NCI-H187 treated with DMSO at 0.1 percent for 48 hours (cell line): ENCODE measurements at regions not wholly inside any gene's neighbourhood (a gene's known extent, or its start where the extent isn't known, plus 50 kb on each side); places are given as distances from the start of the nearest gene placed in this dataset.
"Not testable (repeated sequence)": the region's sequence is repeated elsewhere in the genome, so short reads cannot be mapped to it uniquely, and the experiment has no call there.

Experiments used
- DNase-seq: peaks from one replicate; lab custom pipeline; 2025; lab: John Stamatoyannopoulos, UW

DNA sequence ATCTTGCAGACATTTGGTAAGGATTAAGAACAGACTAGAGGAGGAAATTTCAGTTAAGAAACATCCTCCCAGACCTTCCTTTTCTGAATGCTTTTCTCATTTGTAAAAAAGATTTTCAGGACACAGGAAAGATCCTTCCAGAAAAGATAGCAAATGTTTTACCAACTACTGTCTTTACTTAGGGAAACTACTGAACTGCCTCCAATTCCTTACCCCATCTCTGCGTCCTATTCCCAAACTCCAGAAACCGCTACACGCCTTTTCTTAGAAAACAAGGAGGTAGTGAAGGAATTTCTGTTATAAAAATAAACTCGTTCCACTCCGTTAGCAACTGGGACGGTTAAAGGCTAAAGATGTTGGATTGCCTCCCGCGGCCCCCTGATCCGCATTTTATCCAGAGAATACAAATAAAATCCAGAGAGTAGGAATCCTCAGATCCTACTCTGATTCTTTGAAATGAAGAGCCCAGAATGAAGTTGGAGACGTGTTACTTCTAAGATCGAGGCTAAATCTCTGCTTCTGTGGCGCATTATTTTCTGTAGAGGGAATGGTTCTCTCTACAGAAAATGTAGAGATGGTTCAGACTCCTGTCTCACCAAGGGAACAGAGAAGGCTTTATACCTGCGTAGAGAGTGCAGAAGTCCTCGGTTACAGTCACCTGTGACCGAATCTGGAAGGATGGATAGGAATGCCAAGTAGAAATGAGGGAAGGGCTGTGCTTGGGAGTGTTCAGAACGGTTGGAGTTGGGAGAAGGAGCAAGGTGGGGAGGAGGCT is 133.0 kb downstream of the GPX5 start:
- DNase-seq: no peak

DNA sequence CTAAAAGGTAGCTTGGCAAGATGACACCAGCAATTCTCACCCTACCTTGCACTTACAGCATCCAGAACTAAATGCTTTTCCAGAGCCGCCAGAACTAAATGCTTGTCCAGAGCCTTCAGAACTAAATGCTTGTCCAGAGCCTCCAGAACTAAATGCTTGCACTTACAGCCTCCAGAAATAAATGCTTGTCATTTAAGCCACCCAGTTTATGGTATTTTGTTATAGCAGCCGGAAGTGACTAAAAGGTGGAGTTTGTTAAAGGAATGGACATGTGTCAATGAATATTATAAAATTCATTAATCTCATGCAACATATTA is 133.5 kb downstream of the GPX5 start:
- no peak for DNase-seq

DNA sequence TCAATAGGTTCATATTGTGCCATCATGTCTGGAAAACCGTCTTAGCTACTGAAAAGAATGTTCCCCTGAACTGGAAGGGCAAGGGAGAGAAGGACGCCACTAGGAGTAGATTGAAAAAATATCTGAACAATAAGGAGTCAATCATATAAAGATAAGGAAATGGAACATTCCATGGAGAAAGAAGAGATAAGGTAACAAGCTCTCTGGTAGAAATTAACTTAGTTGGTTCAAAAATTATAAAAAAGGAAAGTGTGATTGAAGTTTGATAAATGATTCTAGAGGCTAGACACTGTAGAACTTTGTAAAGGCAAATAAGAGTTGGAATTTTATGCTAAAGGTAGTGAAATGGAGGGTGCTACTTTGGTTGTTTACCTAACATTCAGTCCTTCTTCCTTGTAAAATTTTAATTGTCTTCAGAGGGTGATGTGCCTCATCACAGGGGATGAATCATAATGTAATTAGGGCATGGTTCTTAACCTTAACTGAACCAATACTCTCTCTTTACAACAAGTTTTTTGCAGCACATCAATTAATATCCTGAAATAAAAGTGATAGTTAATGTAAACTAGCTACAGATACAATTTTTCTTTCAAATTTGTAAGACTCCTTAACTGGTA is 135.5 kb downstream of the GPX5 start:
- DNase-seq: no peak

DNA sequence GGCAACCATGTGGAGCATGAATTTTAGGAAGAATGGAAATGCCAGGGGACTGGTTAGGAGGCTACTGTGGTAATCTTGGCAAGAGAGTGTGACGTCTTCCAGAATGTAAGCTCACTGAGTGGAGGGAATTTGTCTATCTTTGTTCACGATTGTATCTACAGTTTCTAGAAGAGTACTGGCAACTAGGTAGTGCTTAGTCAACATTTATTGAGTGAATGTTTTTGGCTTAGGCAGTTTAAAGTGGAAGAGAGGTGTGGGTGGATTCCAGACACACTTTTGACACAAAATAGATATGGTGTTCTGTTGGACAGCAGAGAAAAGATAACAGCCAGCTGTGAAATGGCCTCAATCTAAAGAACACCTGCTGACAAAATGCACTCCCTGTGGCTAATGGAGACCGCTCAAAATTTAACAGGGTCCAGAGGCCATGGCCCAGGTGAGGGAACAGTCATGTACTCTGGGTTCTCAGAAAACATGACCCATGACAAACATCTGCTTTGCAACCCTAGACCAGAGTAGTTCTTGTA is 139.3 kb downstream of the GPX5 start:
- DNase-seq: no peak

DNA sequence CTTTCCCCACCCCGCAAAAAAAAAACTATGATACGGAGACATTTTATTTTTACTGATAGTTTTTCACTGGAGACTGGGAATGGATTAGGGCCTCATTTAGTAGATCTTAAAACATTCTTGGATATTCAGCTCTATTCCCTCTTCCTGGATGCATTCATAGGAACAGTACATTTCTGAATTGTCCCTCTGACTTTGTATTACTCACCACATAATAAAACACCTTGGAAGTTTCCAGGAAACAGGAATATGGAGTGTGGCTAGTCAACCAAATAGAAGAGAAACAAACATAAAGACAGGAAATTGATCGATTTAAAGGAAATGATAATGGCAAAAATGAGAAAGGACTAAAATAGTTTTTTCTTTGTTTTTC is 147.7 kb downstream of the GPX5 start:
- no peak for DNase-seq

DNA sequence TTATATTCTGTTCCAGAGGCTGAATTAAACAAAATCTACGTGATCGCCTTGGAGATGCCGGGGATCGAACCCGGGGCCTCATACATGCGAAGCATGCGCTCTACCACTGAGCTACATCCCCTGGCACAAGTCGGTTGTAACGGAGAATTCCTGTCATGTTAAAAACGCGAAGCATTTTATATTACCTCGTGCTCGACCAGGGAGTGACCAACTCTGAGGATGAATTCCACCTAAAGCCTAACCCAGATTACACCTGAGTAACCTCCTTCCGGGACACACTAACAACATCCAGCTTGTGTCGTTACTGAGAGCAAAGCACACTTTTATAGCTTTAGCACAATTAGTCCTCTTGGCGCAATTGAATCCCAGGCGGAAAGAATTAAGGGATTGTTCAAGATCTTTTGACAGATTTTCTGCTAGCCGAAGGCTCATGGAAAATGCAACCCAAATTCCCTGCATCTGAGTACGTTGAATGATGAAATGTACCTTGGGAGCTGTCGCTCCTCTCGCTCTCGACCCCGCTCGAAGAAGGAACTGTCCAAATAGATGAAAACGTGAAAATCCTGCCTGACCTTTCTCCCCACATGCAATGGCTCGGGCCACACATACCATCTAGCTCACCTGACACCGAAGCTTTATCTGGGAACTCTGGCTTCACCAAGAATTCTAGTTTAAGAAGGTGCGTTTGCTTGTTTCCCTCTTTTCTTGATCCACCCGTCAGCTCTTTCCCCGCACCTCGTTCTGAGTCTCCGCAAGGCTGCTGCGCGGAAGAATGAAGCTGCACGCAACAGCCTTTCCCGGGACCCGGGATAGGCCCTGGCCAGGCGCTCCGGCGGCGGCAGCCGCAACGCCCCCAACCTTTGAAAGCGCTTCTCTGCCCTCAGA is 148.3 kb downstream of the GPX5 start:
- DNase-seq: no peak

DNA sequence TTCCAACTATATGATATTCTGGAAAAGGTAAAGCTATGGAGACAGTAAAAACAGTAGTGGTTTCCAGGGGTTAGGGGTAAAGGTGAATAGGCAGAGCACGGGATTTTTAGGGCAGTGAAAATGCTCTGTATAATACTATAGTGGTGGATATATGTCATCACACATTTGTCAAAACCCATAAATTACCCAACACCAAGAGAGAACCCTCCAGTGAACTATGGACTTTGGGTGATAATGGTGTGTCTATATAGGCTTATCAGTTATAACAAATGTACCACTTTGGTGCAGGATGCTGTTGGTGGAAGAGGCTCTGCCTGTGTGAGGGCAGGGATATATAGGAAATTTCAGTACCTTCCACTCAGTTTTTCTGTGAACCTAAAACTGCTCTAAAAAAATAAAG is 149.9 kb downstream of the GPX5 start:
- DNase-seq: no peak

DNA sequence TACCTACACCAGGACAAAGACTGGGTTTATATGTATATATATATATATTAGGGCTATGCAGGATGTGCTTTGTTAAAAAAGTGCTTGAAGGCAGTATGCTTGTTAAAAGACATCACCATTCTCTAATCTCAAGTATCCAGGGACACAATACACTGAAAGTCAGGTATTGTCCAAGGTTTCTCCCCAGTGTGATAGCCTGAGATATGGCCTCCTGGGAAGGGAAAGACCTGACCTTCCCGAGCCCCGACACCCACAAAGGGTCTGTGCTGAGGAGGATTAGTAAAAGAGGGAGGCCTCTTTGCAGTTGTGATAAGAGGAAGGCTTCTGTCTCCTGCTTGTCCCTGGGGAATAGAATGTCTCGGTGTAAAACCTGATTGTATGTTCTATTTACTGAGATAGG is 156.9 kb downstream of the GPX5 start:
- DNase-seq: no peak

DNA sequence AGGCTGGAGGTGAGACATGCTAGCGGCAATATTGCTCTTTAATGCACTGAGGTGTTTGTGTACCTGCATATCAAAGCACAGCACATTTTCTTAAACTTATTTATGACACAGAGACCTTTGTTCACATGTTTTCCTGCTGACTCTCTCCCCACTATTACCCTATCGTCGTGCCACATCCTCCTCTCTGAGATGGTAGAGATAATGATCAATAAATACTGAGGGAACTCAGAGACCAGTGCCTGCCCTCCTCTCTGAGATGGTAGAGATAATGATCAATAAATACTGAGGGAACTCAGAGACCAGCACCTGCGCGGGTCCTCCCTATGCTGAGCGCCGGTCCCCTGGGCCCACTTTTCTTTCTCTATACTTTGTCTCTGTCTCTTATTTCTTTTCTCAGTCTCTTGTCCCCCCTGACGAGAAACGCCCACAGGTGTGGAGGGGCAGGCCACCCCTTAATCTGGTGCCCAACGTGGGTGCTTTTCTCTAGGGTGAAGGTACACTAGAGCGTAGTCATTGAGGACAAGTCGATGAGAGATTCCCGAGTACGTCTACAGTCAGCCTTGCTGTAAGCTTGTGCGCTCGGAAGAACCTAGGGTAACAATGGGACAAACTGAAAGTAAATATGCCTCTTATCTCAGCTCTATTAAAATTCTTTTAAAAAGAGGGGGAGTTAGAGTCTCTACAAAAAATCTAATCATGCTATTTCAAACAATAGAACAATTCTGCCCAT is 157.4 kb downstream of the GPX5 start:
- not testable (repeated sequence) for DNase-seq

DNA sequence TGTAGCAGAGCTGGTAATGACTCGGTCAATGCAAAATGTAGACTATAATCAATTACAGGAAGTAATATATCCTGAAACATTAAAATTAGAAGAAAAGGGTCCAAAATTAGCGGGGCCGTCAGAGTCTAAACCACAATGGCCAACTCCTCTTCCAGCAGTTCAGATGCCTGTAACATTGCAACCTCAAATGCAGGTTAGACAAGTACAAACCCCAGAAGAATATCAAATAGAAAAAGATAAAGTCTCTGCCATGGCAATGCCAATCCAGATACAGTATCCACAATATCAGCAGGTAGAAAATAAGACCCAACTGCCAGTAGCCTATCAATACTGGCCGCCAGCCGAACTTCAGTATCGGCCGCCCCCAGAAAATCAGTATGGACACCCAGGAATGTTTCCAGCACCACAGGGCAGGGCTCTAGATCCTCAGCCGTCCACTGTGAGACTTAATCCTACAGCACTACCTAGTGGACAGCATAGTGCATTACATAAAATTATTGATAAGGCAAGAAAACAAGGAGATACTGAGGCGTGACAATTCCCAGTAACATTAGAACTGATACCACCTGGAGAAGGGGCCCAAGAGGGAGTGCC is 158.4 kb downstream of the GPX5 start:
- DNase-seq: no peak

DNA sequence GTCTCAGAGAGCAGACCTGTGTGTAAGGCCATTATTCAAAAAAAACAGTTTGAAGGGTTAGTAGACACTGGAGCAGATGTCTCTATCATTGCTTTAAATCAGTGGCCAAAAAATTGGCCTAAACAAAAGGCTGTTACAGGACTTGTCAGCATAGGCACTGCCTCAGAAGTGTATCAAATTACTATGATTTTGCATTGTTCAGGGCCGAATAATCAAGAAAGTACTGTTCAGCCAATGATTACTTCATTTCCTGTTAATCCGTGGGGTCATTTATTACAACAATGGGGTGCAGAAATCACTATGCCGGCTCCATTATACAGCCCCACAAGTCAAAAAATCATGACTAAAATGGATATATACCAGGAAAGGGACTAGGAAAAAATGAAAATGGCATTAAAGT is 160.3 kb downstream of the GPX5 start:
- not testable (repeated sequence) for DNase-seq

DNA sequence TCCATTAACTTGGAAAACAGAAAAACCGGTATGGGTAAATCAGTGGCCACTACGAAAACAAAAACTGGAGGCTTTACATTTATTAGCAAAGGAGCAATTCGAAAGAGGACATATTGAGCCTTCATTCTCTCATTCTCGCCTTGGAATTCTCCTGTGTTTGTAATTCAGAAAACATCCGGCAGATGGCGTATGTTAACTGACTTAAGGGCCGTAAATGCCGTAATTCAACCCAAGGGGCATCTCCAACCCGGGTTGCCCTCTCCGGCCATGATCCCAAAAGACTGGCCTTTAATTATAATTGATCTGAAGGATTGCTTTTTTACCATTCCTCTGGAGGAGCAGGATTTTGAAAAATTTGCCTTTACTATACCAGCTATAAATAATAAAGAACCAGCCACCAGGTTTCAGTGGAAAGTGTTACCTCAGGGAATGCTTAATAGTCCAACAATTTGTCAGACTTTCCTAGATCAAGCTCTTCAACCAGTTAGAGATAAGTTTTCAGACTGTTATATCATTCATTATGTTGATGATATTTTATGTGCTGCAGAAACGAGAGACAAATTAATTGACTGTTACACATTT is 160.9 kb downstream of the GPX5 start:
- DNase-seq: not testable (repeated sequence)

DNA sequence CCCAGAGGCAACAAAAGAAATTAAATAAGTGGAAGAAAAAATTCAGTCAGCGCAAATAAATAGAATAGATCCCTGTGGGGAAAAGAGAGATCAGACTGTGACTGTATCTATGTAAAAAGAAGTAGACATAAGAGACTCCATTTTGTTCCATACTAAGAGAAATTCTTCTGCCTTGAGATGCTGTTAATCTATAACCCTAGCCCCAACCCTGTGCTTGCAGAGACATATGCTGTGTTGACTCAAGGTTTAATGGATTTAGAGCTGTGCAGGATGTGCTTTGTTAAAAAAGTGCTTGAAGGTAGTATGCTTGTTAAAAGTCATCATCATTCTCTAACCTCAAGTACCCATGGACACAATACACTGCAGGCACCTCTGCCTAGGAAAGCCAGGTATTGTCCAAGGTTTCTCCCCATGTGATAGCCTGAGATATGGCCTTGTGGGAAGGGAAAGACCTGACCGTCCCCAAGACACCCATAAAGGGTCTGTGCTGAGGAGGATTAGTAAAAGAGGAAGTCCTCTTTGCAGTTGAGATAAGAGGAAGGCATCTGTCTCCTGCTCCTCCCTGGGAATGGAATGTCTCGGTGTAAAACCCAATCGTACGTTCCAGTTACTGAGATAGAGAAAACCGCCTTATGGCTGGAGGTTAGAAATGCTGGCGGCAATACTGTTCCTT is 161.8 kb downstream of the GPX5 start:
- not testable (repeated sequence) for DNase-seq

DNA sequence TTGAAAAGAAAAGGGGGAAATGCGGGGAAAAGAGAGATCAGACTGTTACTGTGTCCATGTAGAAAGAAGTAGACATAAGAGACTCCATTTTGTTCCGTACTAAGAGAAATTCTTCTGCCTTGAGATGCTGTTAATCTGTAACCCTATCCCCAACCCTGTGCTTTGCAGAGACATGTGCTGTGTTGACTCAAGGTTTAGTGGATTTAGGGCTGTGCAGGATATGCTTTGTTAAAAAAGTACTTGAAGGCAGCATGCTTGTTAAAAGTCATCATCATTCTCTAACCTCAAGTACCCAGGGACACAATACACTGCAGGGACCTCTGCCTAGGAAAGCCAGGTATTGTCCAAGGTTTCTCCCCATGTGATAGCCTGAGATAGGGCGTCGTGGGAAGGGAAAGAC is 166.3 kb downstream of the GPX5 start:
- not testable (repeated sequence) for DNase-seq

DNA sequence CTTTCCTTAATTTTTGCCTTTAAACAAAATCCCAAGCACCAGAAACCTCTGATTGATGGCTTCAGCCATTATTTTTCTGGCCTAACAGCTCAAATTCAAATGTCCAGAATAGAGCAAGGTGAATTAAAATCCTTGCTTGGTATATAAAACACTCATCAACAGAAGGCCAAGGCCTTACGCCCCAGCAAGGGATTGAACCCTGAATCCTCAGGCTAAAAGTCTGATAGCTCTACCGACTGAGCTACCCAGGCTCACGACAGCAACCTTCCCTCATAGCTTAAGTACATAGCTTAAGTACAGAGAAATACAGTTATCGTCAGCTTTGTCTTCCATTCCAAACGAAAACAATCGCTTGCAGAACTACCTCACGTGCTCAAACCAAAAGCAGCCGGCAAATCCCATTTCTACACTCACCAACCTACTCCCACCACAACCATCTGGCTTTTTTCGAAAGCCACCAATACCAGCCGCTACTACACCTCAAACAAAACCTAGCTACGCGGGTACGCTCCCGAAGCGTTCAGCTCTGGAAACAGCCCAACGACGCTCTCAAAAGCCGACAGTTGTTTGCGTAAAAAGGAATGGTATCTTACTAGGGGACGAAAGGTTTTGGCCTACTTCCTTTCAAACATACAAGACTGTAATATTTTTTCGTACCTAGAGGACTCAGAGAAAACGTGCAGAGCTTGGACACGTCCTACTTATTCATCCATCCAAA is 167.5 kb downstream of the GPX5 start:
- DNase-seq: no peak

DNA sequence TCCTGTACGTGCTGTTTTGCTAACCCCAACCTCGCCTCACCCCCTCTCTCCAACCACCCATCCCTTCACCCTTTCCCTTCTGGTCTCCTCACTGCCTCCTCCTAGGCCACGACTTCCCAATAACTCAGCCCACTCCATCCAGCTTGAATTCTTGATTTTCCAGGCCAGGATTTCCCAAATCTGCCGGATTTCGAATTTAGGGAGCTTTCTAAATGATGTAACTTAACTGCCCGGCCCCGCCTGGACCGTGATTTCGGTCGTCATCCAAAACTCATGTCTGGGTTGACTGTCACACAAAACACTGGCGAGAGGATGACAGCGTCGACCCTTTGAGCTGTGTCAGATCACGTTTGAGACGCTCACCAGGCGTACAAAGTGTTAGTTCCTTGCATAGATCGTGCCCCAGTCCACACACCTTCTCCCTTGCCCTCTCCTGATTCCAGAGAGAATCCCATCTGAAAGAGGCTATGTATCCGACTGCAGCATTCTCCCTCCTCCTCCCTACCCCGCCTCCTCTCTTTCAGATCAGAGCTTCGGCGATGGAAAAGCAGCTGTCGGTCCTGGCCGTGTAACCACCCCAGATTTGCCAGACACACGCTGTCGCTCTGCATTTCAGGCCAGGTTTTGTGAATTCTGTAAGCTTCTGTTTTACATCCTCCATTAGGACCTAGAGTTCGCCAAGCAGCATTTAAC is 168.2 kb downstream of the GPX5 start:
- no peak for DNase-seq

DNA sequence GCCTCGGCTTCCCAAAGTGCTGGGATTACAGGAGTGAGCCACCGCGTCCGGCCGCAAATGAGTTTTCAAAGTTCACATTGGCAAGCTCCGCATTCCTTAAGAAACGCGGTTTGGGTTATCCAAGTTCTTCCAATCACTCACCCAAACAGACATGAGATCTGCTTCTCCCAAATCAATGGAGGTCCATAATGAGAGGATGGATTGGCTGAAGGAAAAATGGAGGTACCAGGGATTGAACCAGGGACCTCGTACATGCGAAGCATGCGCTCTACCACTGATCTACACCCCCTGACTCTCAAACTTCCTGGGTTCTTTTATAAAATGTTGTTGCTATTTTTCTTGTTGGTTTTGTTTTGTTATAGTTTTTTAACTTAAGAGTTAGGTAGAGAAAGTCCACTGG is 170.0 kb downstream of the GPX5 start:
- no peak for DNase-seq

DNA sequence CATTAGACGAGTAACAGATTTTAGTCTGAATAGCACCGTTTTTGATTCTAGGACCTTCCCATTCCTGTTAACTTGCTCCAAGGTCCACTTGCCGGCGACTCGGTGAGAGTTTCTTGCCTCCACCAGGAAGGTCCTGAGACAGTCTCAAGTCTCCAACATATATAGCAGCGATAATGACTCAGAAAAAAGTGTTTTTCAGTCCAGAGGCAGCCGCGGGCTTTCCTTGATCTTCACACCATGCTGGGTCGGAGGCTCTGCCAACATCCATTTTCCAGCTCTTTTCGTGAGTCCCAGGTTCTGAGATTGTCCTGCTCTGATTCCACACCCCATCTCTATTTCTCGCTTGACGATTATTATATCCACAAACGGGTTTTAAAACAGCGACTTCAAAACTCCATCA is 170.5 kb downstream of the GPX5 start:
- no peak for DNase-seq

DNA sequence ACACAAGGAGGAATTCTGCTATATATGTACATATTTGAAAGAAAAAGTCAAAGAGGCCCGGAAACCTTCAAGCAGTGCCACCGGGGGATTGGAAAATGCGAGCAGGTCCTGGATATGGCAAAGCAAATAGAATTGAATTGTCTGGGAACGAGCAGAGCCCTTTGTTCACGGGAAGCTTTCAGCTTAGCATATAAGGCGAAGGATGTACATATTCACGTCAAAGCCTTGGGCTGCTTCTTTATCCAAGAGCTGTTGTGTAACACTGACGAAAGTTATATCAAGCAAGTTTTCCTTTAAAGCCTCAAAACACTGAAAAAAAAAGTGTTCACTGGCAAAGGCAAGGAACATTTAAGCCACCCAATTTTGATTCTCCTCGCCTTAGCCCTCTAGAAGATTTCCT is 171.0 kb downstream of the GPX5 start:
- DNase-seq: no peak
